Brain pericyte (primary cell): ENCODE measurements at regions not wholly inside any gene's neighbourhood (a gene's known extent, or its start where the extent isn't known, plus 50 kb on each side); places are given as distances from the start of the nearest gene placed in this dataset.
A peak's percentile ranks its signal among the peaks of the same experiment; 100 is the strongest.
"Not testable (repeated sequence)": the region's sequence is repeated elsewhere in the genome, so short reads cannot be mapped to it uniquely, and the experiment has no call there.

Experiments used
- DNase-seq: peaks from one replicate; pipeline ENCODE4 v3.0.0-alpha.2; 2012; ENCODE audit warnings: low read depth, low spot score

DNA sequence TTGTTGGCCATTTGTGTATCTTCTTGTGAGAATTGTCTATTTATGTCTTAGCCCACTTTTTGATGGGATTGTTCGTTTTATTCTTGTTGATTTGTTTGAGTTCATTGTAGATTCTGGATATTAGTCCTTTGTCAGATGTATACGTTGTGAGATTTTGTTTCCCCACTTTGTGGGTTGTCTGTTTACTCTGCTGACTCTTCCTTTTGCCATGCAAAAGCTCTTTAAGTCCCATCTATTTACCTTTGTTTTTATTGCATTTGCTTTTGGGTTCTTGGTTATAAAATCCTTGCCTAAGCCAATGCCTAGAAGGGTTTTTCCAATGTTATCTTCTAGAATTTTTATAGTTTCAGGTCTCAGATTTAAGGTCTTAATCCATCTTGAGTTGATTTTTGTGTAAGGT, 193.1 kb upstream of the STAC start:
- not testable (repeated sequence) for DNase-seq

DNA sequence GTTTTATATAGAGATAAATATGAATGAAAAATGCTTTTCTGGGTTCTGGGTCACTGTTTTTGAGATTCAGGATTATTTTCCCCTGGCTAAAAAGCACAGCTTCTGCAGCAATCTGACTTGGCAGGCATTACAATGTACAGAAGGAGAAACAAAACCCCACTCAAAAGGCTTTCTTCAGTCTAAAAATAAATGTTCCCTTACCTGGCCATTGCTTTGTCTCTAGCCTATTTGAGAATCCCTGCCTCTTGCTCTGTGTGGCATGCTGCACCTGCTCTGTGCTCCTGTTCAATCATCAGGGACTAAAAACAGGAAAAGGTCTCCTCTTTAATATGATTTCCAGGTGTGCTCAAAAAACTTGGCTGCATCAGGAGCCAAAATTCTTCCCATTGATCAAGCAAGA, 187.4 kb upstream of the STAC start:
- no peak for DNase-seq

DNA sequence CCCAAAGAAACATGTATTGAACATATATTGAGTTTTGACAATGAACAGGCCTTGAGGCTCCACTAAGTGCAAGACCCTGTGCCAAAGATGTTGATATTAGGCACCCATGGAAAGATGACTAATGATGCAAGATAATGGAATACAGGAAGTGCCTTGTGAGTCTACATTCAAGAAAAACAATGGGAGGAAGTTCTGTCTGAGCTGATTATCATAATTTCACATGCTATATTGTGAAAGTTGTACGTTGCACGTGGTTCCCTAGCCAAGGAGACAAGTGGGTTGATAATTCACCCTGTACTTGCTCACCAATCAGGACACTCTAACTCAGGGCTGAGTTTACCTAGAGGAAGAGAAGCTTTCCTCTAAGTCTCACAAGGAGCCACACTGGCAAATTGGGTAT, 186.9 kb upstream of the STAC start:
- DNase-seq = no peak

DNA sequence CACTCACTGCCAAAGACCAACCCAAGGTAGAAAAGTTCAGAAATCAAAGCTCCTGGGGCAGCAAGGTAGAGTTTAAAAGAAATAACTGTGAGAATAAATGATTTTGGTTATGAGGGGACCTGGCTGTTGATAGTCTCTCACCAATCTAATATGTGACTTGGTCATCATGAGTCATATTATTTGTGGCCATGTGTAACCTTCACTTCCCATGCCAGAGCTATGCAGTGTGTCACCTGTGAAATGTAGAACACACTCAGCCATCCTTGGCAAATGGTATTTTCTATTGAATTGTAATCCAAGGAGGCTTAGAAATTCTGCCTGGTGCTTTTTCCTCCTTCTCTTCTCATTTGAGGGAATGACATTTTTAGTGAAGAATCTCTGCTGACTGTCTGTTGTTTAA, 184.2 kb upstream of the STAC start:
- DNase-seq = no peak

DNA sequence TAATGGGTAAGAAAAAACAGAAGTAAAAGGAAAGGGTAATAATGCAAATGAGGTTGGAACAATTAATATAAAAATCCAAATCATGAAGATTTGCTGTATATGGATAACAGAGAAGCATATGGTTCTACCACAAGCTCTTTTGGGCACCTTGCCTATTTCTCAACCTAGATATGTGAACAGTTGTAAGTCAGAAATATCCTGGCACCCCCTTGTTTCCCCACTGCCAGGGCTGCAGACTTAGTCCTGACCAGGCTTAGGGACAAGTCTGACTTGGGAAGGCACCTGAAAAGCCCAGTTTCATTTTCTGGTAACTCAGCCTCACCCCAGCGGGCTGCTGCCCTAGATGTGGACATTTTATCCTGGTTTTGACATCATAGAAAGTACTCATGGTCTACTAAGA, 183.2 kb upstream of the STAC start:
- no peak for DNase-seq

DNA sequence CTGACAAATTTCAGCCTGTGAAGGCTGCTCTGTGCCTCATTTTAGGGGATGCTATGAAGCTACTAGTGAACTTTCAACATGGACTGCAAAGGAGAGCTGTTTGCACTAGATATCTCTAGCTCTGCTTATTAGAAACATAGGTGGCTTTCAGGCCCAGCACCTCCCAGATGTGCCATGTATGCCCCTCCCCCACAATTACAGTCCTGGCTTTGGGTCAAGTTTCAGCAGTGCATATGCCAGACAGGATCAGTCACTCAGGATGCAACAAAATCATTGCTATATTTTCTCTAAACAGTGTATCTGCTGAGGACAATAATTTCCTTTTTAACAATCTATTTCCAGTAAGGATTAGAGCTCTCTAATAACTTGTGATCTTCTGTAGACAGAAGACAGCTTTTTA, 178.8 kb upstream of the STAC start:
- no peak for DNase-seq

DNA sequence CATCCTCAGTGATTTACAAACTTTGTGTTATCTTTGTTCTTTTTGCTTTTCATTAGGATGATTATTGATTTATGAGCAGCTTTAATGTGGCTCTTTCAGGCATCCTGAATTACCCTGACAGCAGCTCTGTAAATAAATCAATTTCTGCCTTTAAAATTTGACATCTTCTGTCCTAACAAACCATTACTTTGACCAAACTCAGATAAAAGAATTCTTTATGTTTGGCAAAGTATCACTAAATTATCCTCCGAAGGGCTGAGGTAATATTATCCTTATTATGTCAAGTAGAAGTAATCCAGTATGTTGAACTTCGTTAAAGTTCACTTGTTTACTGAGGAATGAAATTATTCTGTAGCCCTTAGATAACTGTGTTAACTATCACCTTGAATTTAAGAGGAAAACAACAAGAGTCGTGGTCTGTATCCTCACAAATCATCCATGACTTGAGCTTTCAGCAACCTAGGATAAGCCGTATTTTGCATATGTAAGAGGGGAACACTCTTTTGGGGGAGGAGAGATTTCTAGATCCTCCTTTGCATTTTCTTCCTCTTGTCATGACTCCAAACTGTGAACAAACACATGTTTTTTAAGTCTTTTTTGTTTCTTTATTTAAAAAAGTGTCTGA, 173.2 kb upstream of the STAC start:
- DNase-seq = no peak

DNA sequence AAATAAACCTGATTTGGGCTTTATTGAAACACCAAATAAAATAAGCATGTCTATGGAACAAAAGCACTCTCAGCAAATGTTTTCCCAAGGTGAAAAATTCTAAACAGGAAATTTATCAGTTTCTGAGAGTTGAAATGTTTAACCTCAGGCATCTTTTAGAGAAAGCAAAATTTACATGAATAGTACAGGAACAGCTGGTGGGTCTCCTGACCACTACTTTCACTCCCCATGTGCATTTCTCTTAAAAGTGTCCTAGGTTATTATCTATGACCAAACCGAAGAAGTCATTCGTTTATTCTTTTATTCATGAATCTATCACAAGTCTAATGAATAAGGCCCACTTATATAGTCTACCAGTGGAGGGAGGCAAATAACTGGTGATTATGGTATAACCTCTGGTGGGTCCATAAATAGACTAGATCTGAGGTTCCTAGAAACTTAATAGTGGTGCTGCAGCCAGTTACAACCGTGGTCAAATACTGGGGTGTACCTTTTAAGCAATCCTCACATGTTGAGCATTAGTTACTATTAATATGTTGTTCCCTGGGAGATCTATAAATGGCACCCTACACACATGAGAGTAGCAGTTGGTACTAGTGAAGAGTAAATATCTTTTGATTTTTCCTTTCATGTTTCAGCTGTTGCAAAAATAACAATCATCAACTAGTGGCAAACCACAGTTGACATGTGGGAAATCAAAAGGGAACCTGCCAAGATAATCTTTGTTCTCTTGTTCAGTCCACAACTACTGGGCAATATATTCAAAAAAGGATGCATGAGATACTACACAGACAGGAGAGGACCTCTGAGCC, 169.3 kb upstream of the STAC start:
- no peak for DNase-seq

DNA sequence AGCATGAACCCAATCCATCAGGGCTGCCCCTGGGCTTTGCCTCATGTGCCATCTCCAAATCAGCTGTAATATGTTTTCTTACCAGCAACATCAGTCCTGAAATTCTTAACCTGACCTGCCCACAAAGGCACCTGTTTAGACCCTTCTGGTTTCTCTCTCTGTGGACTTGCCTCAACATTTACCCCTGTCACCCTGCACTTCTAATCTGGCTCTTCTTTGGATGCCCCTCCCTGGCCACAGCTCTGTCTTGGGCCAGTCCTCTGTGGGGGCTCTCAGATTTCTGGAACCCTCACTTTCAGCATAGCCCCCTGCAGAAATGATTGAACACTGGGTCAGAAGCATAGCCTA, 168.7 kb upstream of the STAC start:
- DNase-seq = no peak

DNA sequence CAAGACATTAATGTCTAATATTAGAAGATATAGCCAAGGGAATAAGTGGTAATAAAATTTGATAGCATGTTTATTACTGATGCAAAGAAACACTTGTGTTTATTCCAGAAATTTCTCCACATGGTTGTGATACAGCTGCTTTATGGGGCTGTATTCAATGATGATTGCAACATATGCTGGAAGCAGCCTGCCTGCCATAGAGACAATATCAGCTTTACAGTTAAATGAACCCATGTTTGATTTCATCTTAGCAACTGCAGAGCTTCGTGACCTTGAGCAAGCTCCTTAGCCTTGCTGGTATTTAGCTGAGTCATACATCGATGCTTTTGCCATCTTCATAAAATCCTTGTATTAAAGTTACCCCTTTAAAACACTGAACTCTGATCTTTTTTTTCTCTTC, 168.1 kb upstream of the STAC start:
- no peak for DNase-seq

DNA sequence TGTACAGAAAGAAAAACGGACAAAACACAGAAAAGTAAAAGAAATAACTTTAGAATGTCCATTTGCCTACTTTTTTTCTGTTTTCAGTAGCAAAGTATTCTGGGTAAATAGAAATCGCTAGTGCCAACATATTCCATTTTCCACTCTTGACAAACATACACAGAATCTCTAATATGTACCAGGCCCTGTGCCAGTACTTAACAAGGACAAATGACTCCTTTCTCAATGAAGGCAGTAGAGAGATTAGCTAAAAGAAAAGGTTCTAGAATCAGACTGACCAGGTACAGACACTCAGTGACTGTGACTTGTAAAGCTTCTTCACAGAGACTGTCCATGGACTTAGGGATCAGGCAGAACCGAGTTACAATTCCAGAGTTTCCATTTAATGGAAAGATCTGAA, 165.8 kb upstream of the STAC start:
- no peak for DNase-seq

DNA sequence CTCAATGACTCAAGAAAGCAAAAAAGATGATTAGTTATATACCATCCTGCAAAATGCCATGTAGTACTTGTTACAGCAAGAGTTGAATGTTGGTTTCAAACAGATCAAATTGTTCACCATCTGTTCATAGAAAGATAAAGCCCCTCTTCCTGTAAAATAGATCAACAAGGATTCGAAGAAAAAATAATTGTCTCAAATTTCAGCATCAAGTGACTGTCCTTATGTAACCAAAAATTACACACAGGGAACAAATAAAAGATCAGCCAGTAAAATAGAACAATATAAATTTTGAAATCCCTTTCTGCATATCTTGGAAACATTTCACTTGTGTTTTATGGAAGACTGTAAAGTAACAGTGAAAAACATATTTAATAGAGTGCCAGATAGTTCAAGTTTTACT, 165.1 kb upstream of the STAC start:
- no peak for DNase-seq

DNA sequence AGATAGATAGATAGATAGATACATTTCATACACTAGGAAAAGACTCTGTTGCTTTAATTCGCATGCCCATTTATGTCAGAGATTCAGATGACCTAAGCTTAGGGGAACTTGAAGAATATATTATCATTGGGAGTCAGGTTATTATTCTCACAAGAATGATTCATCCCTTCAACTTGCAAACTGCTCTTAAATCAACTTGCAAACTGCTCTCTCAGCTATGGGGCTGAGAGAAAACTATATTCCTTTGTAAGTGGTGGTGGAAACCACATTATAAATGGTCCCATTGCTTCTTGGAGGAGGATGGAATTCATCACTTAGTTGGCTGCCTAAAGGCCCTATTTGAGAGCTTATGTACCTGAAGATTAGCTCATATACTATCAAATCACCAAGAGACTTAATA, 160.9 kb upstream of the STAC start:
- DNase-seq = peak; percentile 50

DNA sequence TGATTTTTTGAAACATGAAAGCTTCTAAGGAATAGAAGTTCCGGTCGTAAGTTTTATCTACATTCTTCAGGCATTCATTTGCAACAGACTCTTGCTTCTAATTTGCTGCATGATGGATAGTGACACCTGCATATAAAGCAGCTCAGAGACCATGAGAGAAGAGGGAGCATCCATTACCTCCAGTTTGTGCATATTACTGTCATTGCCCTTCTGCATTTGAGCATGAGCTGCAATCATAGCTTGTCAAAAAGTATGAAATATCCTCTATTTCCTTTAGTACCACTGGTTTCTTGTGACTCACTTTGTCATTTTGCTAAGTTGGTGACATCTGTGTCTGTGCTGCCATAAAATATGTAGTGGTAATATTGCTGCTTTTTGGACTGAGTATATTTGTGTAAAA, 160.1 kb upstream of the STAC start:
- DNase-seq = no peak

DNA sequence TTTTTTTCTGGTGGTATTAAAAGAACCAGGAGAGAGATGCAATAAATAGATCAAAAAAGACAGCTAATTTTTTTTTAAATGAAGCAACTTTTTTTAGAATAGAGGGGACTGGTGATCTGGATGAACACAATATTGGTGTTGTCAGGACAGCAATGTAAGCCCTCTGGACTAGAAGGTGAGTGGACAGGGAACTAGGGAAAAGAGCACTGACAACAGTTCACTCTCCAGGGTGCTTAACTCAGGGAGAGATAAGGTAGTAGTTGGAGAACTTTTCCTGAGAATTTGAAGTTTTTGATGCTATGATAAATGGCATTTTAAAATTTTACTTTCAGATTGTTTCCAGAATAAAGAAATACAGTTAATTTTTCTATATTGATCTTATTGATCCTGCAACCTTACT, 158.3 kb upstream of the STAC start:
- DNase-seq = no peak

DNA sequence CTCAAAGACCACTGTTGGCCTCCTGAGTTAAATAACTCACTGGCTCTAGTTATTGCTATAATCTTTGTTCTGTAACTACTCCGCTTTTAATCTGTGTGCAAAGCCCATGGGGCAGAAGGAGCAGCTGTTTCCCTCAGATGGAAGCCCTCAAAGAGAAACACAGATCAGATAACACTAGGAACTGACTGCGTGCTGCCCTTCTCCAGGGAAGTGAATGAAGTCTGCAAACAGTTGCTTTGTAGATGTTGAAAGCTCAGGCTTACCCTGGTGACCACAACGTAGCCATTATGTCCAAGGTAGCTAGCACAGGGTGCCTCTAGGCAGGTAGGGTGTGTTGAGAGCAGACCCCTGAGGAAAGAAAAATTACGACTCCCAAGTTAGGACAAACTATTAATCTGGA, 152.3 kb upstream of the STAC start:
- DNase-seq = no peak

DNA sequence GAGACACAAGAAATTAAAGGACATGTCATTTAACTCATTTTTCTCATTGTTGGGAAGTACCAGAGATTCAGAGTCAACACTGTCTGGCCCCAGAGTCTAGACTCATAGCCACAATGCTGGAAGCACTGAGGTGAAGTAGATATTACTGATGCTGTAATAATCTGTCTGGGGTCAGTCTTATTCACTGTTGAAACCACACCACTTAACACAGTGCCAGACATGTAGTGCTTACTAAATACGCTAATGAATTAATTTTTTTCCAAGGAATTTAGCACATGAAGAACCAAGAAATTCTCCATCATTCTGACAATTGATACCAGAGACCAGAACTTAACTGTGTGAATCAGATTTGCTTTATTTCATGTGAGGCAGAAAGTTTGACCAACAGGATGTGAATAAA, 150.8 kb upstream of the STAC start:
- no peak for DNase-seq

DNA sequence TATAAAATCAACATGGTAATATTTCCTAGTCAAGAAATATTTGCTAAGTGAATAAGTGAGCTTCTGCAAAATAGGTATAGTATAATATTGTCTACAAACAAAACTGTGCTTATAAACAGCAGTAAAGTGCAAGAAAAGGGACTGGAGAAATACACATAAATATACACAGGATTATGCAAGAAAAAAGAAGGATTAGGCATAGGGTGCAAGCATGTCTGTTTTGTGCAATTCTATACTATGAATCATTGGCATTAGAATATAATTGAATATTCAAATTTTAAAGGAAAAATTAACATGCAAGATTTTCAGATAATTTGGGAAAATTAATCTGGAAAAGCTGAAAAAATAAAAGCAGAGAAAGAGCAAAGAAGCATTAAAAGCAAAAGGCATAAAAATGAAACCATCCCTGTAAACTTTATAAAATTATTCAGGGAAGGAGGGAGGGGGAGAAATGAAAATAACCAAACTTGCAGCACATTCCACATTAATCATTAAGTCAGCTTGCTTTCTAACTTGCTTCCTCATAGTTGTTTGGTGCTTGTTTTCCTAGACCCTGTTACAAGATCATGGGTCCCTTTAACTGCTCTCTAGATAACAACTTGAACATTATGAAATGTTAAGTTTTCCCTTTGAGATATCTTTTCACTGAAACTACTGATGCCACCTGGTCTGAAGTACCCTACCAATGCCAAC, 147.4 kb upstream of the STAC start:
- DNase-seq = no peak

DNA sequence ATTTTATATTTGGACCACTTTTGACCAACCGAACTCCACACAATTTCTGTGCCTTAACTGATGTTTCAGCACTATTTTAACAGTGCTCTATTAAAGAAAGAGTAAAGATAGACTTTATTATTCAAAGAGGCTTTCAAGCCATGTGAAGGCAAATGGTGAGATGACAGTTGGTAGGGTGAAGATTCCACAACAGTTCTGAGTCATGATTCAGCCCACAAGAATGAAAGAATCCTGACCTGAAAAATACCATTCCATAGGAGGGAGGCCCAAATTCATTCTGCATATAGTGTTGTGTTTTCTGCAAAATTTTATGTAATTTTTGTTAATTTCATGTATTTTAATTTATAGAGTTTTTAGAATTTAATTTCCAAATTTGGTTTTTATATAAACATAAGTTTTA, 135.6 kb upstream of the STAC start:
- no peak for DNase-seq

DNA sequence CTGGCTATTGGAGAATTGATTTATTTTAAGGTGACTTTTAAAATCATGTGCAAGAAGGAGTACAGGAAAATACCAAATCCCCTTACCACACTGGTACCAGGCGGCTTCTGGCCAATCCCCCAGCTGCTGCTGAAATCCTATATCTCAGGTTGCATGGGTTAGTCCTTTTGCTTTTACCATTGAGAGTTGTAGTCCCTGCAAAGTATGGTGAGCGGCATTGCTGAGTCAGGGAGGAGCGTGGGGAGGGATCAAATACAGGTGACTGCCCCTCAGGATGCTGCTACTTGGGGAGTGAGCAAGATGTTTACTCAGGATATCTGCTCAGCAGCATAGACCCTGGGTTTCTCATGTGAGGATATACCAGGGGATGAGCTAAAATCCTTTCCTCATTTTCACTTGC, 131.9 kb upstream of the STAC start:
- no peak for DNase-seq

DNA sequence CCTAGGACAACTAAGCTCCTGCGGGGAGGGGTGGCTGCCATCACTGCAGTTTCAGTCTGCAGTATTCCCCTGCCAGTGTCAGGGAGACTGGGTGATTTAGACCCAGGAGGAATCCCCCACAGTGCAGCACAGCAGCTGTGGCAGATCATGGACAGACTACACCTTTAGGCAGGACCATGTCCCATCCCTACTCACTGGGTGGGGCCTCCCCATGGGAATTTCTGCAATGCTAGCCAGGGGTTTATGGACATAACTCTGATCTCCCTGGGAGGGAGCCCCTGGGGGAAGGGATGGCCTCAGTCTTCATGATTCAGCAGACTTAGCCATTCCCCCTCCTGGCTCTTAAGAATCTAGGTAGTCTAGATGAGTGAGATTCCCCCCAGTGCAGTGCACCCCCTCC, 130.1 kb upstream of the STAC start:
- DNase-seq = no peak

DNA sequence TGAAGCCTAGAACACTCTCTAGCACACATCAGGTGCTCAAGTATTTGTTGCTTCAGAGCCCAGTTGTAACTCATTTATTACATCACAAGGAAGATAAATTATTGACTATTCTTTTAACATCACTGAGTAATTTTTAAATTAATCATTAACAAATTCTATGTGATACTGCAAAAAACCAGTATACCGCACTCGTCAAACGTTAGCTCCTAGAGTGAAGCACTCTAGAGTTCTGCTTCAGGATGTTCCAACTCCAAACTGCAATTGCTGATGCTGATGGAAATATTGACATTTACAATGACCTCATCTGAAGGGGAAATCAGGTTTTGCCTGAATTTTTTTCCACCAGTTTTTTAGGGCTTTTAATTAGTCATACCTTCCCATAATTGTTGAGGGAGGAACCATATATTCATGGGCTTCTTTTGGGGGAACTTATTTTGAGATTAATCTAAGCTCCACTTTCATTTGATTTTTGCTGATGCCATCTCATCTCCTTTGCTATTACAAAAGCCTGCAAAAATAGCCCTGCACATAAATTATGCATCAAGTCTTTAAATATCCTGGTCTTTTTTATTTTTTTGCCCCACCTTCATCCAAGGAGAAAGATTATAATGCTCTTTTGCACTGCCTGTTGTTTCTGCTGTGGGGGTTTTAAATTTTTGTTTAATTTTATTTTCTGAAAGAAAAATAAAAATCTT, 123.0 kb upstream of the STAC start:
- no peak for DNase-seq

DNA sequence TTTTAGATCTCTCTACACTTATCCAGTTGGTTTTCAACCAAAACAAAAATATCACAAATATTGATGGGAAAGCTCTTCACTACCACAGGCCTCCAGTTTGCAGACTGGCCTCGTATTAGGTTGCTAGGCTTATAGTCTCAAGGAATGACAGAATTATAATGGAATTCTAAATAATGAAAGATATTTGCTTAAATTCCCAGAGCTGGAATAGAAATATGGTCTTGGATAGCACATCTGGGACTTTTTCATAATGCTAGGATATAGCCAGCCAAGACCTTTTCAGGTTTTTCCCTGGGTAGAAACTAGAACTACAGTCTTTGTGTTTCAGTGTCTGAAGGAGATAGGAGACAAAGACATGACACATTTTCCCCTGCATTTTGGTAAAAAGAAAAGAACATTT, 121.9 kb upstream of the STAC start:
- DNase-seq = no peak
